ENCODE measurements at regions not wholly inside any gene's neighbourhood (a gene's known extent, or its start where the extent isn't known, plus 50 kb on each side); places are given as distances from the start of the nearest gene placed in this dataset.
A peak's percentile ranks its signal among the peaks of the same experiment; 100 is the strongest.
"Not testable (repeated sequence)": the region's sequence is repeated elsewhere in the genome, so short reads cannot be mapped to it uniquely, and the experiment has no call there.

DNA sequence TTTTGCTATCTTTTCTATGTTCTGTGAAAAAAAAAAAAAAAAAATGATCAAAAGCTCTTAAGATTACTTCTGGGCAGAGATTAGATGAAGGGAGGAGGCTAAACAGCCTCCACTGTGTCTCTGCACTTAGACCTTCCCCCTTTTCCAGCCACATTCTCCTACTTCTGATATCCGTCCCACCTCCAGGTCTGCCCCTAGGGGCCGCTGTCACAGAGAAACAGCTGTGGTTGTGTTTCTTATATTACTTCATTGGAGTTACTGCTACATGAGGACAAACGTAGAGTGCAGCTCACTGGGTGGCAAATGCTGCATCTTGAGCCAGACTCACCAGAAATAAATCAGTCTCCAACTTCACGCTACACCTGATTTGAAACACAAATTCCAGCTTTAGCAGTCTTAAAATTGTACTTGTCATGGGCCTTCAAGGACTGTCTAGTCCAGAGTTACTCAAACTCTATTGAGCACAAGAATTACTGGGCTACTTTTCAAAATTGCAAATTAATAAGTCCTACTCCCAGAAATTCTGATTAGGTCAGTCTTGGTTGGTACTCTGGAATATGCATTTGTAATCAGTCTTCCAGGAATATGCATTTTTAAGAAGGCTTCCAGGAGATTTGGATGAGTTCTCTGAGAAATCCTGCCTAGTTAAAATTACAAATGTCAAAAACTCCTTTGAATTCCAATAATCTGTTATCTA lies 125.2 kb upstream of the PTBP2 start:
- no peaks in the 10 kb centered on the region for H3K9me3 Mint-ChIP-seq
- no peaks in the 10 kb centered on the region for H3K36me3 Mint-ChIP-seq (ENCODE audit: low read depth)
- H3K4me1 Mint-ChIP-seq (ENCODE audit: low read depth) = no peaks in the 10 kb centered on the region
- no peak overlapping the region for H3K27ac Mint-ChIP-seq
- no peaks in the 10 kb centered on the region; the same call in 1 of the 2 replicates for H3K27me3 Mint-ChIP-seq (ENCODE audit: insufficient read depth)
- DNase-seq = peak; percentile 2
- TF ChIP-seq, protein P1, sequence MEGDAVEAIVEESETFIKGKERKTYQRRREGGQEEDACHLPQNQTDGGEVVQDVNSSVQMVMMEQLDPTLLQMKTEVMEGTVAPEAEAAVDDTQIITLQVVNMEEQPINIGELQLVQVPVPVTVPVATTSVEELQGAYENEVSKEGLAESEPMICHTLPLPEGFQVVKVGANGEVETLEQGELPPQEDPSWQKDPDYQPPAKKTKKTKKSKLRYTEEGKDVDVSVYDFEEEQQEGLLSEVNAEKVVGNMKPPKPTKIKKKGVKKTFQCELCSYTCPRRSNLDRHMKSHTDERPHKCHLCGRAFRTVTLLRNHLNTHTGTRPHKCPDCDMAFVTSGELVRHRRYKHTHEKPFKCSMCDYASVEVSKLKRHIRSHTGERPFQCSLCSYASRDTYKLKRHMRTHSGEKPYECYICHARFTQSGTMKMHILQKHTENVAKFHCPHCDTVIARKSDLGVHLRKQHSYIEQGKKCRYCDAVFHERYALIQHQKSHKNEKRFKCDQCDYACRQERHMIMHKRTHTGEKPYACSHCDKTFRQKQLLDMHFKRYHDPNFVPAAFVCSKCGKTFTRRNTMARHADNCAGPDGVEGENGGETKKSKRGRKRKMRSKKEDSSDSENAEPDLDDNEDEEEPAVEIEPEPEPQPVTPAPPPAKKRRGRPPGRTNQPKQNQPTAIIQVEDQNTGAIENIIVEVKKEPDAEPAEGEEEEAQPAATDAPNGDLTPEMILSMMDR (IDR thresholded peaks at IDR 0.05) = peak; percentile 76
- H3K4me3 Mint-ChIP-seq = no peak overlapping the region

DNA sequence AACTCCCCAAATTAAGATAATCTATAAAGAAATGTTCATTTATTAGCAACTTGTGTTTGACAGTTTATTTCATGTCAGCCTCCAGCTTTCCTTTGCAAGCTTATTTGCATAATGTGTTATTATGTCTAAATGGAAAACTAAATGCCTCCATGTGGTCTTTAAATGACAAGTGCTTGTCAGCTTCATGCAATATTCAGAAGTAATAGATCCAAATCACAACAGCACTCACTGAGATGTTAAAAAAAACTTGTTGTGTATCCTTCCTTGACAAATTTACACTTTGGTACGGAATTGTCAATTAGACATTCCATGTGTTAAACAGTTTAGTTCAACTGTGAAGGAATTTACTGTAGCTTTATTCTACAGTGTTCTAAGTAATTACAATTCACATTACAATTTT lies 124.4 kb upstream of the PTBP2 start:
- H3K27ac Mint-ChIP-seq = no peak overlapping the region
- no peaks in the 10 kb centered on the region for H3K9me3 Mint-ChIP-seq
- H3K36me3 Mint-ChIP-seq (ENCODE audit: low read depth) = no peaks in the 10 kb centered on the region
- no peaks in the 10 kb centered on the region; the same call in 1 of the 2 replicates for H3K27me3 Mint-ChIP-seq (ENCODE audit: insufficient read depth)
- H3K4me1 Mint-ChIP-seq (ENCODE audit: low read depth) = no peaks in the 10 kb centered on the region
- no peak overlapping the region for H3K4me3 Mint-ChIP-seq
- no peak for DNase-seq
- TF ChIP-seq, protein P1 (IDR thresholded peaks at IDR 0.05) = no peak

DNA sequence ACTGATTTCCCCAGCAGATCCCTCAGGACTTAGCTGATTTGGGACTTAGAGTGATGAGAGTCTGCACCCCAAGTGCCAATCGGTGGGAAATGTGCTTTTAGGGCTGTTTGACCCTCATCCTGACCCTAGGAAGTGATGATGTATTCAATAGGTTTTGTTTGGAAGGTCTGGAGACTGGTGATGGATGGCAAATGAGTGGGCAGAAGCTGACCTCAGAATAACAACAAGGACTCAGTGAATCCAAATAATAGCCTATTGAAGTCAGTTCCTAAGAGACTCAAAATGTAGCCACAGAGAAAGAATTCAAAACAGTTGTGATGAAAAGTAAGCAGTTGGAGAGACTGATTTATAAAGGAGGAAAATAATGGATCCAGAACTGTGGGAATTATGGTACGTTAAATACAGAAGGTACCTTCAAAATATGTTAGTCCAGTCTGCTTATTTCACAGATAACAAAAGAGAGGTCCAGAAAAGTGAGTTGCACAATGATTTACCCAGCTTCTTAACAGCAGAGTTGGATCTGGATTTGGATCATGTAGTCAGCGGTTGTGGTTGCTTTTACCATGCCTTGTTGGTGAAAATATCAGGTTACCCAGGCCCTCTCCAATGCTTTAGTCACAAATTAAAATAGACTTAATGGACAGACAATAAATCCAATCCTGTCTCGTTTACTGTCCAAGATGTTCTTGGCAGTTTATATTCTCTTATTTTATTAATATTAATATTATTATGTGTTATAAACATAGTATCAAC lies 123.0 kb upstream of the PTBP2 start:
- Mint-ChIP-seq H3K27ac (no peak overlapping the region), H3K9me3 (no peaks in the 10 kb centered on the region), H3K36me3 (ENCODE audit: low read depth) (no peaks in the 10 kb centered on the region), H3K4me1 (ENCODE audit: low read depth) (no peaks in the 10 kb centered on the region), H3K27me3 (ENCODE audit: insufficient read depth) (no peaks in the 10 kb centered on the region; the same call in 1 of the 2 replicates), H3K4me3 (no peak overlapping the region)
- no peak for DNase-seq
- TF ChIP-seq, protein P1 (IDR thresholded peaks at IDR 0.05) = no peak

DNA sequence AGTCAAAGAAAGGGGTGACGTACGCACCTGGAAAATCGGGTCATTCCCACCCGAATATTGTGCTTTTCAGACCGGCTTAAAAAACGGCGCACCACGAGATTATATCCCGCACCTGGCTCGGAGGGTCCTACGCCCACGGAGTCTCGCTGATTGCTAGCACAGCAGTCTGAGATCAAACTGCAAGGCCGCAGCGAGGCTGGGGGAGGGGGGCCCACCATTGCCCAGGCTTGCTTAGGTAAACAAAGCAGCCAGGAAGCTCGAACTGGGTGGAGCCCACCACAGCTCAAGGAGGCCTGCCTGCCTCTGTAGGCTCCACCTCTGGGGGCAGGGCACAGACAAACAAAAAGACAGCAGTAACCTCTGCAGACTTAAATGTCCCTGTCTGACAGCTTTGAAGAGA lies 117.0 kb upstream of the PTBP2 start:
- not testable (repeated sequence) for H3K9me3 Mint-ChIP-seq; H3K36me3 Mint-ChIP-seq (ENCODE audit: low read depth); H3K4me3 Mint-ChIP-seq; DNase-seq; H3K27me3 Mint-ChIP-seq (ENCODE audit: insufficient read depth); H3K4me1 Mint-ChIP-seq (ENCODE audit: low read depth); H3K27ac Mint-ChIP-seq

DNA sequence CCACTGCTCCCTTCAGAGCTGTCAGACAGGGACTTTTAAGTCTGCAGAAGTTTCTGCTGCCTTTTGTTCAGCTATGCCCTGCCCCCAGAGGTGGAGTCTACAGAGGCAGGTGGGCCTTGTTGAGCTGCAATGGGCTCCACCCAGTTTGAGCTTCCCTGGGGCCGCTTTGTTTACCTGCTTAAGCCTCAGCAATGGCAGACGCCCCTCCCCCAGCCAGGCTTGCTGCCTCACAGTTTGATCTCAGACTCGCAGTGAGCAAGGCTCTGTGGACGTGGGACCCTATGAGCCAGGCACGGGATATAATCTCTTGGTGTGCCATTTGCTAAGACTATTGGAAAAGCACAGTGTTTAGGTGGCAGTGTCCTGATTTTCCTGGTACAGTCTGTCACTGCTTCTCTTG lies 104.2 kb upstream of the PTBP2 start:
- H3K9me3 Mint-ChIP-seq; H3K27ac Mint-ChIP-seq; H3K36me3 Mint-ChIP-seq (ENCODE audit: low read depth); H3K27me3 Mint-ChIP-seq (ENCODE audit: insufficient read depth); H3K4me3 Mint-ChIP-seq; DNase-seq; H3K4me1 Mint-ChIP-seq (ENCODE audit: low read depth): not testable (repeated sequence)

DNA sequence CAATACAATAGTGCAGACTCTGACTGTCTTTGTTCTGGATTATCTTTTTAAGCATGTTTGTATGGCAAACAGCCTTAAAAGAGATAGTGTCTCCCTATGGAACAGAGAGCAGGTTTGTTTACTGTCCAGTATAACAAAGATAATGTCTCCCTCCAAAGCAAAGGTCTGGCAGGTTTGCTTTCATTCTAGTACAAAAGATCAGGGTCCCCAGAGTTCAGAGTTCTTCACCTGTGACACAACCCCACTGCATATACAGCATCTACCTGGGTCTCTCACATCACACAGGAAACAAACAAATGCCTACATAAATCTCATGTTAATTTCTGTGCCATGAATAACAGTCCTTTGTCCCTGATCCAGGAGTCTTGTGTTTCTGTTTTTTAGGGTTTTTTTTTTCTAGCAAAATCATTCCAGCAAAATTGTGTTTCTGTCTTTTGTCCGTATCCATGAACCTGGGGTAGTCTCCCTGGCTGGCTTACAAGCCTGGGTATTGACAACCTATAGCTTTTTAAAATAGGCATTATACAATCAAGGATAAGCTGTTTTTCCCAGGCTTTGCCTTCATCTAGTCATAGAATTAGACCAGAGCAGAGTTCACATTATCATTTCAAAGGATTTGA lies 89.4 kb upstream of the PTBP2 start:
- Mint-ChIP-seq H3K4me1 (ENCODE audit: low read depth) (no peaks in the 10 kb centered on the region), H3K36me3 (ENCODE audit: low read depth) (no peaks in the 10 kb centered on the region), H3K27me3 (ENCODE audit: insufficient read depth) (peaks cover 2% of the 10 kb centered on the region; the same call in 1 of the 2 replicates), H3K4me3 (no peak overlapping the region), H3K27ac (no peak overlapping the region), H3K9me3 (no peaks in the 10 kb centered on the region)
- DNase-seq = no peak
- TF ChIP-seq, protein P1 (IDR thresholded peaks at IDR 0.05) = no peak
